Germinal center (tissue), 1 donor: ENCODE measurements at regions not wholly inside any gene's neighbourhood (a gene's known extent, or its start where the extent isn't known, plus 50 kb on each side); places are given as distances from the start of the nearest gene placed in this dataset.
"Not testable (repeated sequence)": the region's sequence is repeated elsewhere in the genome, so short reads cannot be mapped to it uniquely, and the experiment has no call there.

Experiments used
- DNase-seq: peaks from one replicate; pipeline ENCODE4 v3.0.0; 2012; ENCODE audit warnings: mixed read lengths, low spot score

DNA sequence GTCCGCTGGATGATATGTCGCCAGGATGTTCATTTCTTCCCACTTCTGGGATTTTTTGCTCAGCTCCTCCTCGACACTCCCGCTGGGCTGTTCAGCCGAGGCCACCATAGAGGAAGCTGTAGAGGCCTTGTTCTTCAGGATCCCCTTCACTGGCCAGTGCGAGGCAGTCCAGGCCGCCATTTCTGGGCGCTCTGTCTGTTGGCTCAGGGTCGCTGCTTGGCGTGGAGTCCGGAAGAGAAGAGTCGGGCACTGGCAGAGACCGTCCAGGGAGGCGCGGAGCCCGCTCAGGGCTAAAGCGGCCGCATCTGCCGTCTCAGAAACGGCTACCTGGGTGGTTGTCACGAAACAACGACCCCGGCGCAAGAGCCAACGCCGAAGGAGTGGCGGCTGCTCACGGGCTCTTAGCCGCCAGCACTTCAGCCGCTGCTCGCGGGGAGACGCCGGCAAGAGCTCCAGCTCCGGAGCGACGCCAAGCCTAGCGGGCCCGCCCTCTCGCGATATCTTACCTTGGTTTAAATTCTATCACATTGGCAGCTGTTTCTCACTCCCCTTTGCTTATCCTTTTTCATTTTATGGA is 2395.9 kb upstream of the PCDH20 start:
- not testable (repeated sequence) for DNase-seq

DNA sequence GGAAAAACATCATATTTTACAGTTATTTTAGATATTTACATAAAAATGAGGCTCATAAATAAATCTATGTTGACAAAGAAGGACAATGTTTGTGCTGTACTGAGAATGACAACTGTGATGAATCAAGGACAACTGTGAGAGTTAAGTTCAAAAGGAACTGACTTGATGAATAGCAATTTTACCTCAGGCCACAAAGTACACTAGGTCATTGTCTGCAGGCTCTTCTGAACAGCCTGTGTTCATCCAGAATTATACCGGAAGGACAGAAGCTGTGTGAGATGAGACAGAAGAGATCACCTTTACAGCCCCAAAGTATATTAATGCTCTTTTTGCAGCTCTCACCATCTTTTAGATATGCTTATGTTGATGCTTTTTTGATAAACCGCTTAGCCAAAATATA is 2375.5 kb upstream of the PCDH20 start:
- not testable (repeated sequence) for DNase-seq

DNA sequence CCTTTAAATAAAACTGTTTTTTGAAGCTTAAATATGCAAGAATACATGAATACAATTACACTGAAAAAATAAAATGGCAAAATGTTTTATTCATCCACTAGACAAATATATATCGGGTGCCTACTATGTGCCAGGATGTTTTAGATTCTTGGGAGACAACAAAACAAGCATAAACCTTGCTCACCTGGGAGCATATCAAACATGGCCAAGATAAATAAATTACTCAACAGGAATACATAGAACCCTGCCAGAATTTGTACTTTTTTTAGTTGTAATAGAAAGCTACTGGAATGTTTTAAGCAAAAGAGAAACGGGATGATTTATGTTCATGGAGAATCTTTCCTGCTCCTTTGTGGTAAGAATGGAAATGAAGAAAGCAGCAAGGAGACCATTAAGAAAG is 2358.5 kb upstream of the PCDH20 start:
- DNase-seq = no peak

GRCh38 chr13:63773476-63773875 is 2357.8 kb upstream of the PCDH20 start:
- no peak for DNase-seq

DNA sequence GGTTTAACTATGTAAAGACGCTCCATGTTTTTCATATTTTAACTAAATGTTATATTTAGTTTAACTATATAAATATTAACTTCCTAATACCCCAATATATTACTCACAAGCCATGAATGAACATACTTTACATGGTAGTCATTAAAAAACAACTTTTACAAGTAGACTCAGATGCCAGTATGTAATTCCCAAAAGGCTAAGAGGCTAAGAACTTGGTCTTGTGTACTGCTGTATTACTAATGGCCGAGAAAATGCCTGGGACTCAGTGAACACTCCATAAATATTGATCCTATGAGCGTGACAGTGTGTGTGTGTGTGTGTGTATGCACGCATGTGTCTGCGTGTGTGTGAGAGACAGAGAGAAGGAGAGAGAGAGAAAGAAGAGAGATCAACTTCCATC is 2342.0 kb upstream of the PCDH20 start:
- DNase-seq = not testable (repeated sequence)

DNA sequence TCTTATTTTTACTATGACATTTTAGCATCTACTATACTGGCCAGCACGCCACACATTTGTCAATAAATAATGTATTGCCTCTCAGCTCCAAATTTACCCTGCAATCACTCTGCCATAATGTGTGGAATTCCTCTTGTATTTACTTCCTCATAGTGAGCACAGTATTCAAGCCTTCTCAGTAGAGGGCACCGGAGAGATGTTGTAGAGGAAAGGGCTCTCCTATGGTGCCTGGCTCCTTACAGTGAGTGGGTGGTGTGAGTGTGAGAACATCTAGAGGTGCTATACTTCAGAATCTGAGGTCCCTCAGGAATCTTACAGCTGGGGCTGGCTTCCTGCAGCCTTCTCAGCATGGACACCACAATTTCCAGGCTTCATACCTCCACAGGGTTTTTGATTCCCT is 2334.2 kb upstream of the PCDH20 start:
- DNase-seq = not testable (repeated sequence)

DNA sequence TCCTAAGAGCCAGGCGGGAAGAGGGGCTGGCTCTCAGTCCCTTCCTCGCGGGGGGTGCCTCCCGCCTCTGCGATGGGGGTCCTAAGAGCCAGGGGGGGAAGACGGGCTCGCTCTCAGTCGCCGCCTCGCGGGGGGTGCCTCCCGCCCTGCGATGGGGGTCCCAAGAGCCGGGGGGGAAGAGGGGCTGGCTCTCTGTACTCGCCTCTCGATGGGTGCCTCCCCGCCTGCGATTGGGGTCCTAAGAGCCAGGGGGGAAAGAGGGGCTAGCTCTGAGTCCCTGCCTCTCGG is 2326.1 kb upstream of the PCDH20 start:
- not testable (repeated sequence) for DNase-seq

DNA sequence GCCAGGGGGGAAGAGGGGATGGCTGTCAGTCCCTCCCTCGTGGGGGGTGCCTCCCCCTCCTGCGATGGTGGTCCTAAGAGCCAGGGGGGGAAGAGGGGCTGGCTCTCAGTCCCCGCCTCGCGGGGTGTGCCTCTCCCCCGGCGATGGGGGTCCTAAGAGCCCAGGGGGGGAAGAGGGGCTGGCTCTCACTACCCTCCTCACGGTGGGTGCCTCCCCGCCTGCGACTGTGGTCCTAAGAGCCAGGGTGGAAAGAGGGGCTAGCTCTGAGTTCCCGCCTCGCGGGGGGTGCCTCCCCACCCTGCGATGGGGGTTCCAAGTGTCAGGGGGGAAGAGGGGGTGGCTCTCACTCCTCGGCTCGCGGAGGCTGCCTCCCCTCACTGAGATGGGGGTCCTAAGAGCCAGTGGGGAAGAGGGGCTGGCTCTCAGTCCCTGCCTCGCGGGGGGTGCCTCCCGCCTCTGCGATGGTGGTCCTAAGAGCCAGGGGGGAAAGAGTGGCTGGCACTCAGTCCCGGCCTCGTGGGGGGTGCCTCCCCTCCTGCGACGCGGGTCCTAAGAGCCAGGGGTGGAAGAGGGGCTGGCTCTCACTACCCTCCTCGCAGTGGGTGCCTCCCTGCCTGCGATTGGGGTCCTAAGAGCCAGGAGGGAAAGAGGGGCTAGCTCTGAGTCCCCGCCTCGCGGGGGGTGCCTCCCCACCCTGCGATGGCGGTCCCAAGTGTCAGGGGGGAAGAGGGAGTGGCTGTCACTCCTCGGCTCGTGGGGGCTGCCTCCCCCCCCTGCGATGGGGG is 2325.6 kb upstream of the PCDH20 start:
- DNase-seq = no peak

DNA sequence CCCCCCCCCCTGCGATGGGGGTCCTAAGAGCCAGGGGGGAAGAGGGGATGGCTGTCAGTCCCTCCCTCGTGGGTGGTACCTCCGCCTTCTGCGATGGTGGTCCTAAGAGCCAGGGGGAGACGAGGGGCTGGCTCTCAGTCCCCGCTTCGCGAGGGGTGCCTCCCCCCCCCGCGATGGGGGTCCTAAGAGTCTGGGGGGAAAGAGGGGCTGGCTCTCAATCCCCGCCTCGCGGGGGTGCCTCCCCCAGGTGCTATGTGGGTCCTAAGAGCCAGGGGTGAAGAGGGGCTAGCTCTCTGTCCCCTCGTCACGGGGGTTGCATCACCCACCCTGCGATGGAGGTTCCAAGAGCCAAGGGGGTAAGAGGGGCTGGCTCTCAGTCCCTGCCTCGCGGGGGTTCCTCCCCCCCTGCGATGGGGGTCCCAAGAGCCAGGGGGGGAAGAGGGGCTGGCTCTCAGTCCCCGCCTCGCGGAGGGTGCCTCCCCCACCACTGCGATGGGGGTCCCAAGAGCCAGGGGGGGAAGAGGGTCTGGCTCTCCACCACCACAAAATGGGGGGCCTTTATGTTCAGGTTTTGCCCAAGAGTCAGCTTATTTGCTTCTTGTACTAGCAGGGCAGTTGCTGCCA is 2323.6 kb upstream of the PCDH20 start:
- not testable (repeated sequence) for DNase-seq

DNA sequence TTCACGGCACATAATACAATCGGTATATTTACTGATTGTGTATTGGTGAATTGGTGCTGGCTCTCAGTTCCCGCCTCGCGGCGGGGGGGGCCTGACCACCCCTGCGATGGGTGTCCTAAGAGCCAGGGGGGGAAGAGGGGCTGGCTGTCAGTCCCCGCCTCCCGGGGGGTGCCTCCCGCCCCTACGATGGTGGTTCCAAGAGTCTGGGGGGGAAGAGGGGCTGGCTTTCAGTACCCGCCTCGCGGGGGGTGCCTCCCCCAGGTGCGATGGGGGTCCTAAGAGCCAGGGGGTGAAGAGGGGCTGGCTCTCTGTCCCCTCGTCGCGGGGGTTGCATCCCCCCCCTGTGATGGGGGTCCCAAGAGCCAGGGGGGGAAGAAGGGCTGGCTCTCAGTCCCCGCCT is 2321.8 kb upstream of the PCDH20 start:
- DNase-seq = no peak

DNA sequence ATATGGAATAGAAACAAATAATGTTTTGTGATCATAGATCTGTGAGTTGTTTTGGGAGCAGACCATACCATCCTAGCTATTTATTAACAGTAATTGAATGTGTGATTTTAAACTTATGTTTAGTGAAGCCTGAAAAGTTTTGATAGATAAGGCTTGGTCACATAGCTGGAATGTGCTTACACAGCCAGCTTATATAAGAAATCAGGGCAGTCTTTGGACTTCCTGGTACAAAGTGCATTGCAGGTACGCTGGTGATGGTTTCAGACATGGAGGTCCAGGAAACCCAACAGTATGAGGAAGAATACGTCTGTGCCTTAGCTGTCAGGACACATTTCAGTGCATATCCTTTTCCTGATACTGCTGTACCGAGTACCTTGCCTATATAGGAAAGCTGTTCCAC is 2316.2 kb upstream of the PCDH20 start:
- DNase-seq = no peak

- not testable (repeated sequence) for DNase-seq
Measured at GRCh38 chr13:63712159-63712558, 2296.5 kb upstream of the PCDH20 start.

GRCh38 chr13:63706751-63707150 is 2291.1 kb upstream of the PCDH20 start:
- no peak for DNase-seq

DNA sequence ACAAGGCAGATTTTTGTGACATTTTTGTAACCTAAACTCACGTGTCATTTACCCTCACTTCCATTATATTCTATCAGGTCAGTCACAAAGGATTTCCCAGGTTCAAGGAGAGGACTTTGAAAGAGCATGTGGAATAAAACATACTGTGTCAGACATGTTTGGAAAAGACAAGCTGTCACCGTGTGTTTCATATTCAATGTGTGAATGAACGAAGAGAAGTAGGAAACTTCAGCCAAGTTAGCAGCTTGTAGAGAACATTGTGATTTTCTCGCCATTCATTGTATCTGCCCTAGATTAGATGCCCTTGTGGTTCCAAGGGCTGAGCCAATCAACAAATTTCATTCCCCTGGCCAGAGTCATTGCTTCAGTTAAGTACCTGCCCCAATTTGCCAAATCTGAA is 2288.9 kb upstream of the PCDH20 start:
- no peak for DNase-seq

DNA sequence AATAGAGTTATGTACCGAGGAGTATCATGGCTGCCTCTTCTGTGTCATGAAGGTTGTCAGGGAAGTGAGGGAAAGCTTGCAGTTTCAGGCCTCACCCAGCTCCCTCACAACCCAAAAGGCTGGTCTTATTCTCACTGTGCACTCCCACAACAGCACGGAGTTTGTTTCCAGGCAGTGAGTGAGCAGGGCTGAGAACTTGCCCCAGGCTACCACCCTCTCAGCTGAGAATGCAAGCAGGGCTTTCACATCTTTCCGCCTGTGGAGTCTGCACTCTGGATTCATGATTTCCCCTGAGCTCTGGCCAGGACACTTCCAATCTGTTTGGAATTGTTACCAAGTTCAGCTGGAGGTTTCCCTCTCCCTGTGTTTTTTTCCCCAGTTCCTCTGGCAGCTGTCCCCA is 2284.7 kb upstream of the PCDH20 start:
- DNase-seq = no peak

DNA sequence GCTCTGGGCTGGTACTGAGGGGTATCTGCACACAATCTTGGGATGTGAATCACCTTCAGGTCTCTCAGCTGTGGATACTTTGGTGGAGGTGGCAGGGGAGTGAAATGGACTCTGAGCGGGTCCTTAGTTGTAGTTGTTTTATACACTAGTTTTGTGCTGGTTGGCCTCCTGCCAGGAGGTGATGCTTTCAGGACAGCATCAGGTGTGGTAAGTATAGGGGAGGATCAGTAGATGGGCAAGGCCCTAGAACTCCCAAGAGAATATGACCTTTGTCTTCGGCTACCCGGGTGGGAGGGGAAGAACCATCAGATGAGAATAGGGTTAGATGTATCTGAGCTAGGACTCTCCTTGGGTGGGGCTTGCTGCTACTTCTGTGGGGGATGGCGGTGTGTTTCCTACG is 2284.3 kb upstream of the PCDH20 start:
- no peak for DNase-seq

DNA sequence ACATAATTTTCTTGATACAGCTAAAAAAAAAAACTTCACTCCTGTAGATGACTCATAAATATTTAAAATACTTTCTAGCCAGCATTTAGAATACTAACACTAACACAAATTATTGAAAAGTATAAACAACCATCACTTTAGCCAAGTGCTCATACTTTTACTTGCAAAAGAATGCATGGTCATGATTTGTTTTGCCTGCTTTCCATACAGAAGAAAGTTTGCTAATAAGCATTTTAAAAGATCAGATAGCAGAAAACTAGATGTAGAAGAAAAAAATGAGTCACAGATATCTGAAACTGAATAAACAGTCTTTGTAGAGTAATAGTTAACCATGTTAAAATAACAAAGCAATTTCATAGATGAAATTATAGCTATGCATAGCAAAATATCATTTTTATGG is 2280.4 kb upstream of the PCDH20 start:
- DNase-seq = no peak

- no peak for DNase-seq
Measured at GRCh38 chr13:63693696-63694095, 2278.0 kb upstream of the PCDH20 start.

DNA sequence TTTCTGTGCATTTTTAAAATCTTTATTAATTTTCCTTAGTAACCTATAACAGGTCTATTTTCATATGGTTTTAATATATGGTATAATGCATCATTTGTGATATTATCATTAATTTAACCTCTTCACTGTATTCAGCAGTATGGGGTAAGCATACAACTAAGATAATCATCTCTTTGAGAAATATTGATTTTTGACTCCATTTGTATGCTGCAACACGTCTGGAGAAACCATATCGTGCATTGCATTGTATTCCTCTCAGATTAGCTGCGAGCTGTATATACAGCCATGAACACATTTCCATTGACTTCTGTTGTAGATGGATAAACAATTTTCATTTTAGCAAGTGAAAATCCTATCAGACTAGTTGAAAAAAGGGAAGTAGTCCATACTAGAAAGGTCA is 2275.8 kb upstream of the PCDH20 start:
- DNase-seq = no peak

DNA sequence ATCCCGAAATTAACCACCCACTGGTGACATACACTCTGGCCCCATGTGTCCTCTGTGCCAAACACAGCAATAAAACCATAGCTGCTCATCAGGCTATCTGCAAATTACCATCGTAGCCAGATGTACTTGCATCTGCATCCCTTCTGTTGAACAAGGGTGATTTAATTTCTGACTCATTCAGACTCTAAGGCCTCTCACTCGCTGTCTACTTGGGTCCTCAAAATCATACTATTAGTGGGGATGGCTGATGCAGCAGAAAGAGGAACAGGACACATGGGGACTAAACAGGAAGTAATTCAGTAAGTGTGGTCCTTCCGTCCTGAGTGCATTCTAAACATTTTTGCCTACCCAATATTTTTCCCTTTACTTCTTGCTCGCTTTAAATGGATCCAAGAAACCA is 2275.0 kb upstream of the PCDH20 start:
- no peak for DNase-seq

DNA sequence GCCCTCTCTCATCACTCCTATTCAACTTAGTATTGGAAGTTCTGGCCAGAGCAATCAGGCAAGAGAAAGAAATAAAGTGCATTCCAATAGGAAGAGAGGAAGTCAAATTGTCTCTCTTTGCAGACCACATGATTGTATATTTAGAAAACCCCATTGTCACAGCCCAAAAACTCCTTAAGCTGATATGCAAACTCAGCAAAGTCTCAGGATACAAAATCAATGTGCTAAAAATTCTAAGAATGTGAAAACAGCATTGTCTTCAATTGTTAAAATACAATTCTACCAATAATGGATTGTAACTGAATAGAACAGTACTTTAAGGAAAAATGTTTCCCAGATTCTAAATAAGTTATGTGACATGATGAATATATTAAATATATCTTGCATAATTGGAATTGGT is 2269.2 kb upstream of the PCDH20 start:
- no peak for DNase-seq

GRCh38 chr13:63680704-63681103 is 2265.1 kb upstream of the PCDH20 start:
- no peak for DNase-seq

DNA sequence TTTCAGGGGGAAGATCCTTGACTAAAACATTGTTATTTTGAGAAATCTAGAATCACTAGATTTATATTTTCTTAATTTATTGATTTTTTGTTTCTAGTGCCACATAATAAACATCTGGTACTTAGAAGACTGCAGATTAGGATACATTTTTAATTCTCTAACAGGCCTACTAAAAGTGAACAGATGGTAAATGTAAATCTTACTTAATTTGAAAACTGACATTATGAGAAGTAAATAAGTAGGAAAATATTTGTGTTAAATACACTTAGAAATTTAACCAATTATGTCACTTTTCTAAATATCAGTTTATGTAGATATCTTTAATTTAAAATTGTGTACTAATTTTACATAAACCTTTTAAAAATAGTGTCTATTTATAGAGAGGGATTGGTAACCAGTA is 2255.6 kb upstream of the PCDH20 start:
- DNase-seq = no peak

DNA sequence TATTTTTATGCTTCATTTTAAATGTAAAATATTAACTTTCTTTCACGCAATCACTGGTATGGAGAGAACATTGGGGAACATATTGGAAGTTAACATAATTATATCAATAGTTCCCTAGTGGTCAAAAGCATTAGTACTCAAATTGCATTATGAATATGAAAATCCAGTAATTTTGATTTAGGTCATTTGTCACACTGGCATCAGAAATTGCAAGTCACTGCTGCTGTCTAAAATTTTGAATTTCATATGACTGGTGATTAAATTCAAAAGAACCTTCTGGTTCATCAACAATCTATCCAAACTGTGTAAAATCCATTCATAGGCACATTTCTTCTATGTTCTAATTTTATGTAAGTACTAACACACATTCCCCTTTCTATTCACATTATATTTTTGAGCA is 2235.7 kb upstream of the PCDH20 start:
- DNase-seq = no peak
